HG03196 (cell line): ENCODE measurements at regions not wholly inside any gene's neighbourhood (a gene's known extent, or its start where the extent isn't known, plus 50 kb on each side); places are given as distances from the start of the nearest gene placed in this dataset.

ENCODE experiments used
- ATAC-seq: cut with Tn5 transposase; IDR thresholded peaks from one replicate; pipeline ENCODE4 v1.9.1; 2021; ENCODE audit not compliant: unreplicated experiment

GRCh38 chr1:95370691-95371562 lies 136.9 kb downstream of the RWDD3 start:
- ATAC-seq: no peak

DNA sequence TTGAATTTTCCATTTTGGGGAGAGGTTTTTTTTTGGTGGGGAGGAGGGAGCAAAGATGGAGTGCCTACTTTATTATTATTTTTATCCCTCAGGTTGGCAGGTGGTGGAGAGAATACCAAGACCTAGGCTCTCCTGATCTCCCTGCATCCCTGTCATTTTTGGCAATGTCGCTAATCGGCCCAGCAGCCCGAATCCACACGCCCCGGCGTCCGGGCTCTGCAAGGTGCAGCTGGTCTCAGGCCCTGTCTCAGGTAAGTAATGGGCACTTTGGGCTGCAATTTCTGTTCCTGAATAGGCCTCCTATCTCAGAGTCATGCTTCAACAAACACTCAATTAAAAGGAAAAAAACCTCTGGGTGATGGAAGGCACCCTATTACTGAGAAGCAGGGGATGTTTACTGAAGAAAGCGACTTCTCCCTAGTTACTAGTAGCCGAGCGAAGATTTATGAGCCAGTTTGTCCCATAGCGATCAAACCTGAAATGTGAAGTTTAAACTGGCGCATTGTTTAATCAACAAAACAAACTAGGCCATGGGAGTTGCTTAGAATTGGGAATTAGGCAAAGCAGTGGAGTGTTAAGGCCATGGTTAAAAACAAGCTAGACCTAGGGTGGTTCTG lies 137.8 kb downstream of the RWDD3 start:
- no peak for ATAC-seq

DNA sequence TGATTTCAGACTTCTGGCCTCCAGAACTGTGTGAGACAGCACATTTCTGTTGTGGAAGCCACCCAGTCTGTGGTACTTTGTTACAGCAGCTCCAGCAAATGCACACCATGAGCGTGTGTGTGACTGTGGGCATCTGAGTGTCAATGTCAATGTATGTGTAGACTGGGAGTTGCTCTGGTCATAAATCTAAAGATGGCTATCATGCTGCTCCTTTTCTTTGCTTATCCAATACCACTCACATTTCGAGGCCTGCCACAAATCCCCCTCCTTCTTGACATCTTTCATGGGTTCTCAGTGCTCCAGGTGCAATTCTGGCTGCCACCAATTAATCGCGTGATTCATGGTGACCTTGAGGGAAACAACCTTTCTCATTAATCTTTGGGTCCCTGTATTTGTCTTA lies 141.2 kb downstream of the RWDD3 start:
- no peak for ATAC-seq

GRCh38 chr1:95380909-95381308 lies 146.9 kb downstream of the RWDD3 start:
- ATAC-seq: no peak

DNA sequence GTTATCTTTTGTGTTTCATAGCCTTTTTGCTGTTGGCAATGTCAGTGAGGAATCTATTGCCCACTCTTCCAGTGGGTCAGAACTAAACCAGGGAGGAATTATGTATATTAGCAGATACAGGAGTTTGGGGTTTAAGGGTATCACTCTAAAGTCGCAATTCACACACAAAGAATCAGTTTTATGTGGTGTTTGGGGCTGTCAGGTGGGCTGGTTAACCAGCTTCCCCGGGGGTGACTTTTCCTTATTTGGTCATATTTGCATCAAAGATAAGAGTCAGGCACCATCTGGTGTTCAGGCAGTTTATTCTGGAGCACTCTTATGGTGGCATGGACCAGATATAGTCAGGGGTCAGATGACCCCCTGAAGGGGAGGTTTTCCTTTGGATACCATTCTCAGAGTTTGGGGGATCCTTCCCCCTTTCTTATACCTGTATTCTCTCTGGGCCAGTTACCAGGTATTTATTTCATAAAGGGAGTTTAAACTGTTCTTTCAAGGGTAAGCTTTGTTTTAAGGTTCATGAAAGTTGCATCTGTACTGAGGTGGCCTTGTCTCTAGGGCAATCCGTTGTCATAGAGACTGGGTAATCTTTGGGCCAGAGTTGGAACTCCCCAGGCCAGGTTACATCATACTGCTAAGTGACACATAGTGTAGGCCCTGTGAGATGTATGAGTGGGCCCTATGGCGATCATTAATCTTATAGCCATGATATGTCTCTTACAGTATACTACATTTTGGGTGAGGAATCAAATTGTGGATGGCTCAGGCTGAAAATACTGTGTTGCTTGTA lies 148.2 kb downstream of the RWDD3 start:
- no peak for ATAC-seq

GRCh38 chr1:95383111-95383510 lies 149.1 kb downstream of the RWDD3 start:
- ATAC-seq: no peak

GRCh38 chr1:95384567-95384966 lies 150.6 kb downstream of the RWDD3 start:
- no peak for ATAC-seq

- no peak for ATAC-seq
Measured at GRCh38 chr1:95386371-95386770, 152.4 kb downstream of the RWDD3 start.

DNA sequence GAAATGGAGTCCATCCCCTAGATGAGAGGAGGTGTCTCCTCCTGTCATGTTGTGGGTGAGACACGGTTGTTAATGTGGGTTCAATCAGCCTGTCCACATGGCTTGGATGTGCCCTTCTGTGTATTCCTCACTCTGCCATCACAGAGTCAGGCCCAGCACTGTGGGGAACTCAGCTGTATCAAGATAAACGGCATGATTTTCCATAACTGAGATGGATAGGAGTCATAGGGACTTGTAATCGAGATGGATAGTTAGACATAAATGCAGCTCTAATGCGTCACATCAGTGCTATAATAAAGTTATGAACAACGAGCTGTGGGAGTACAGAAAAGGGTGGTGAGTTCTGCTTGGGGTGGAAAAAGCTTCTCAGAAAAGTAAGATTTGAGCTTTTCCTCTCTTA lies 152.9 kb downstream of the RWDD3 start:
- ATAC-seq: no peak

- ATAC-seq: no peak
Measured at GRCh38 chr1:95388031-95388430, 154.0 kb downstream of the RWDD3 start.

- no peak for ATAC-seq
Measured at GRCh38 chr1:95393434-95393833, 159.4 kb downstream of the RWDD3 start.

DNA sequence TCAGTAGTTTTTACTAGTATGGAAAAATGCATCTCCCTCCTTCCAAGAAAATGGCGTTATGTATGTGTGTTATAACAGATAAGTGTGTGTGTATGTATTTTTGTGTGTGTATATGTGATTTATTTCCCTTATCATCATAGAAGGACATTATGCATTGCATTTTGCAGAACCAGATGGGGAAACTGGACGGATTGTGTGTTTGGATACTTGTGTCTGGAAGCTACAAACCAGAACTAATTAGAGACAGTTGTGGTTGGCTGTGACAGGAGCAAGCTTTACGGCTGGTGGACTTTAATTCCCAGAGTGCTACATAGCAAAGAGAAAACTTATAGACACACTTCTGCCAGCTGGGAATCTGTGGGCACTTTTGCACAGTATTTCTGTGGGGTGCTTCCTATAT lies 162.5 kb downstream of the RWDD3 start:
- ATAC-seq: no peak

GRCh38 chr1:95402780-95403179 lies 168.8 kb downstream of the RWDD3 start:
- ATAC-seq: no peak

DNA sequence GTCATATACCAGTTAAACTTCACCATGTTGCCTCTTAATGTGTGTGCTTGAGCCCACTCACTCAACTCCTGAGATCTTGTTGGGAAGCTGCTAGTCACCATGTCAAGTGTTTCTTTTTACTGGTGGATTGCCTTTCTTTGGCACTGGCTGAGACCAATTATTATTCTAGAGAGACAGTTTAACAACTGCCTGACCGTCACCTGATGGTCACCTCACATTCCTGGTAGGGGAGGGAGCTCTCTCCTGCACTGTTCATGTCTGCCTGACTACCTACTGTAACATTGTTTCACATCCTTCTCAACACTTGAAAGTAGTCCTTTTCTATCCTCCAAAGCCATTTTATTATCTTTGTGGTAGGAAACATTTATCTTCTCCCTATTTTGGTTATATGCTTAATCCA lies 172.3 kb downstream of the RWDD3 start:
- ATAC-seq: no peak

DNA sequence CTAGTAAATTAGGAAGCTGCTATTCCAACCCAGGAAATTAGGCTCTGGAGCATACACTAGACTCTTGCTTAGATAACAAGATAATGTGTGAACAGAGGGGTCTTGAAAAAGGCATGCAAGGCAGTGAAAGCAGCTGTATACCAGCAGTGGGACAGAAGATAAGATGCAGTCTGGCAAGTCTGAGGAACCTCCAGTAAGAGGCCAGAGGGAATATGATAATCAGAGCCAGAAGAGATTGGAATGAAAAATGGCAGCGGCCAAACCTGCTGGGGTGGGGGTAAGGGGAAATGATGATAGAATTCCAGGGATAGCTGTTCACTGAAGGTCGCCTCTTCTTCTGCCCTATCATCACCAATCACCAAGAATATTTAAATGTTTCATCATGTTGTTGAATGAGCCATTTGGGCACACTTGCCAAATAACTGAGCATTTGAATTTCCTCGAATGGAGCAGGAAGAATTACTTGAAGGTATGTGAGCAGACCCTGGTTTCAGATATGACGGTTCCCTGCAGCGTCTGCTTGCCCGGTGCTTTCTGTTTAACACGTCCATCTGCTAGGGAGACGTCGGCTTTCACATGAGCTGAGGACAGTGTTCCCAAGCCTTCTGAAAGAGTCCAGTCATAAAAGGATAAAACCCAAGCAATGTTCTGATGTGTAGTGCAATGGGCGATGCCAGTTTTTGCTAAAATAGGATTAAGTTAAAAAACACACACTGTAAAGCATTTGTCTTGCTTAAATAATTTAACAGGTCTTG lies 173.3 kb downstream of the RWDD3 start:
- no peak for ATAC-seq

GRCh38 chr1:95407886-95408291 lies 173.9 kb downstream of the RWDD3 start:
- ATAC-seq: no peak

DNA sequence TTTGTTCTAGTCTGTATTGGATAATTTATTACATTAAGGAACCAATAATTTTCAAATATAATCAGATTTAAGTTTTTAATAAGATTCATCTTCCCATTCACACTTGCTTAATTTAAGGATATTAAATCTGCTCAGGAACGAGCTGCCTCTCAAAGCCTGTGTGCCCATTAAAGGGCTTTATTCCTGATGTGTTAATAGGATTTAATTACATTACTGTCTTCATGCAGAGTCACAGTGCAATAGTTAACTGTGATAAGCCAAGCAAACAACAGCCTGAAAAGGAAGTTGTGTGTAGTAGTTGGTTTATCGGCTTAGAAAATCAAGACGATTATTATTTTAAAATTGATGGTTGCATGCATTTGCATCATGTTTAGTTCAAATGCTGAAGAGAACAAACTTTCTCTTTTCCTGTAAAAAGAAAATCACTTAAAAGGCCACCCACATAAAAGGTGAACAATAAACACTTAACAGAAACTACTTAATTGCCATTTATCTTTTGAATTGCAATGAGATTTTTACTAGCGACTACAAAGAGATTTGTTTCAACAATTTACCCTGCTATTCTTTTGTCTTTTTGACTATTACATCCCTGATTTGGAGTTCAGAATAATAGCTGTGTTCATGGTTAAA lies 174.6 kb downstream of the RWDD3 start:
- no peak for ATAC-seq

GRCh38 chr1:95409276-95409675 lies 175.3 kb downstream of the RWDD3 start:
- no peak for ATAC-seq

- ATAC-seq: no peak
Measured at GRCh38 chr1:95409901-95410300, 175.9 kb downstream of the RWDD3 start.

DNA sequence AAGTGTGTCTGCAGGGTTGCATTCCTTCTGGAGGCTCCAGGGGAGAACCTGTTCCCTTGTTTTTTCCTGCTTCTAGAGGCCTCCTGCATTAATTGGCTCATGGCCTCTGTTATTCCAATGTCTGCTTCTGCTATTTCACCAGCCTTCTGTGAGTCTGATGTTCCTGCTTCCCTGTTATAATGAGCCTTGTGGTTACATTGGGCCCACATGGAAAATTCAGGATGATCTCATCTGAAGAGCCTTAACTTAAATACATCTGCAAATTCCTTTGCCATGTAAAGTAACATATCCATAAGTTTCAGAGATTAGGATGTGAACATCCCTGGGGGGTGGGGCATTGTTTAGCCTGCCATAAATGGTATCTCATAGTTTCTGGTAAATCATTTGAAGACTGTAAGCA lies 181.1 kb downstream of the RWDD3 start:
- no peak for ATAC-seq

- ATAC-seq: no peak
Measured at GRCh38 chr1:95426772-95427171, 192.8 kb downstream of the RWDD3 start.
